RPMI7951 (cell line): ENCODE measurements at regions not wholly inside any gene's neighbourhood (a gene's known extent, or its start where the extent isn't known, plus 50 kb on each side); places are given as distances from the start of the nearest gene placed in this dataset.
"Not testable (repeated sequence)": the region's sequence is repeated elsewhere in the genome, so short reads cannot be mapped to it uniquely, and the experiment has no call there.

ENCODE experiments used
- DNase-seq: peaks from one replicate; pipeline ENCODE4 v3.0.0-alpha.2; 2012; ENCODE audit warnings: low read depth

- peak; percentile 85 for DNase-seq
Observed at GRCh38 chr7:142568435-142569097, 180.7 kb upstream of the PRSS1 start.

- peak; percentile 20 for DNase-seq
Observed at GRCh38 chr7:142567201-142568075, 181.8 kb upstream of the PRSS1 start.

GRCh38 chr7:142566271-142566670 is 183.0 kb upstream of the PRSS1 start:
- no peak for DNase-seq

- not testable (repeated sequence) for DNase-seq
Observed at GRCh38 chr7:142564125-142564524, 185.1 kb upstream of the PRSS1 start.

GRCh38 chr7:142563470-142563869 is 185.8 kb upstream of the PRSS1 start:
- peak; percentile 35 for DNase-seq

- no peak for DNase-seq
Observed at GRCh38 chr7:142562688-142563087, 186.6 kb upstream of the PRSS1 start.

- DNase-seq, result not testable (repeated sequence)
Observed at GRCh38 chr7:142561396-142561795, 187.9 kb upstream of the PRSS1 start.

- DNase-seq, result not testable (repeated sequence)
Observed at GRCh38 chr7:142560770-142561169, 188.5 kb upstream of the PRSS1 start.

GRCh38 chr7:142560166-142560565 is 189.1 kb upstream of the PRSS1 start:
- peak; percentile 56 for DNase-seq

- DNase-seq, result peak; percentile 80
Observed at GRCh38 chr7:142557971-142558582, 191.2 kb upstream of the PRSS1 start.

GRCh38 chr7:142556740-142557139 is 192.5 kb upstream of the PRSS1 start:
- peak; percentile 98 for DNase-seq

- DNase-seq, result peak; percentile 46
Observed at GRCh38 chr7:142554560-142555532, 194.4 kb upstream of the PRSS1 start.

GRCh38 chr7:142553216-142553615 is 196.1 kb upstream of the PRSS1 start:
- DNase-seq, result peak; percentile 20

- DNase-seq, result peak; percentile 69
Observed at GRCh38 chr7:142548978-142549377, 200.3 kb upstream of the PRSS1 start.

- no peak for DNase-seq
Observed at GRCh38 chr7:142546452-142546851, 202.8 kb upstream of the PRSS1 start.

- DNase-seq, result peak; percentile 89
Observed at GRCh38 chr7:142542942-142543341, 206.3 kb upstream of the PRSS1 start.

GRCh38 chr7:142542105-142542504 is 207.2 kb upstream of the PRSS1 start:
- no peak for DNase-seq

- DNase-seq, result no peak
Observed at GRCh38 chr7:142540371-142540770, 208.9 kb upstream of the PRSS1 start.

- DNase-seq, result peak; percentile 72
Observed at GRCh38 chr7:142539901-142540300, 209.4 kb upstream of the PRSS1 start.

- DNase-seq, result no peak
Observed at GRCh38 chr7:142537760-142538159, 211.5 kb upstream of the PRSS1 start.

- DNase-seq, result peak; percentile 94
Observed at GRCh38 chr7:142535123-142535779, 214.0 kb upstream of the PRSS1 start.
